HG02623 (cell line): ENCODE measurements at regions not wholly inside any gene's neighbourhood (a gene's known extent, or its start where the extent isn't known, plus 50 kb on each side); places are given as distances from the start of the nearest gene placed in this dataset.

Experiments
- ATAC-seq: cut with Tn5 transposase; IDR thresholded peaks from one replicate; pipeline ENCODE4 v1.9.1; 2021; ENCODE audit warnings: moderate library complexity; ENCODE audit not compliant: unreplicated experiment

- ATAC-seq: no peak
These were observed 107.4 kb upstream of the GRIK2 start for GRCh38 chr6:101286146-101286545.

DNA sequence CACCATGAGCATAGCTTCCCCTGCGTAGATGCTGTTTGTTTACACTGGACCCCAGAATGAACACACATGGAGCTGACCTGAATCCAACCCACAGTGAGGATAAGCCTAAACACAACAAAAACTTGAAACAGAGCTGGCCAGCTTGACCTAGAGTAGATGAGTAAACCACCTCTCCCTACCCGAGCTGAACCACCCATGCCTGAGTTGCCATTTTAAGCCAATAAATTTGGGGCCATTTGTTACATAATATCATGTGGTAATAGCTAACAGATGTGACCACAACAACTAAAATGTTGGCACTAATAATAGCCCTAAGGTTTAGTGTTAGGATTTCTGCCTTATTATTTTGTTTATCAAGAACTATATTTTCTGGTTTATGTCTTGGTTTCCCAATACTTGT is 103.2 kb upstream of the GRIK2 start:
- no peak for ATAC-seq

GRCh38 chr6:101294051-101294638 is 99.4 kb upstream of the GRIK2 start:
- no peak for ATAC-seq

DNA sequence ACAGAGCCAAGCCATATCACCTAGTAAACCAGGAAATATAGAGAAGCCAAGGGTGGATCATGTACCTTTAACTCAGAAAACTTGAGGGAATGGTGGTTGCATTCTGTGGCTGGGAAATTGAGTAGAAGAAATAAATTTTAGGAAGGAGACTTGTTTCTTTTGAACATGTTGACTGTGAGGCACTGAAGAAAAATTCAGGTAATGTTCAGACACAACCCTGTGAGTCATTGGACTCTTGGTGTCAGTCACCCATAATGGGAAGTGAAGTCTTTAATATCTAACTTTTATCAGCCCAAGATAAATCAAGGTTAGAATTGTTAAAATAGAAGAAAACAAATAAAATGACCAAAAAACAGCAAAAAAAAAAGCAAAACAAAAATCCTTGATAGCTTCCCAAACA is 98.8 kb upstream of the GRIK2 start:
- no peak for ATAC-seq

DNA sequence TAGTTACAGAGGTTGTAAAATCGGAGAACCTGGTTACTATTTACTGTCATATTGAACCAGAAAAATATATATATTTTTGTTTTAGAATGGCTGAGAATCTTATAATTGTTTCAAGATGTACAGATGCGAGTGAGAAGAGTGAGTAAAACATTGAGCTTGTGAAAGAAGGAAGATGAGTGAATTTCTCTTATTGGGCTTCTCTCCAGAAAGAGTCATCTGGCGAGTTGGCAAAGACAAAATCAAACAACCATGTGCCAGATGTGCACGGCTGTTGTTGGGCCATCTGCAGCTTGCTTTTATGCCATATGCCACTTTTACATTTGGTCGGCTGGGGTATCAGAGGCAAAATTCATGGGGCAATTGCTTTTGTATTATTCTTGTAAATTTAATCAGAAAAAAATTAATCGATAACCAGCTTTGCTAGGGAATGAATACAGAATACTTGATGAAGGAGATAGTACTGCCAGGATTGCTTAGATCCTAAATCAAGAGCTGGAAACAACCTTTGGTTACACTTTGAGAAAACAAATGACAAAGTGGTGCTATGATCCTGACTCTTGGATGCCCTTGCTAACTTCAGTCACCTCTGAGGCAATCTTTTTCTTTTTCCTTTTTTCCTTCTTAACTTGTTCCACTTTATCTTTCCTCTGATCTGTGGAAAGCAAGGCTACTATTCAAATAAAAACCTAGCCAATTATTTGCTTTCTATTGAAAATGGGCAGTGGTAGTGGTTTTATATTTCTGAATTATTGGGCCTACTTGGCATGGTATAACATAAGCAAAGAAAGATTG is 97.1 kb upstream of the GRIK2 start:
- no peak for ATAC-seq

GRCh38 chr6:101302593-101302992 is 90.9 kb upstream of the GRIK2 start:
- no peak for ATAC-seq

DNA sequence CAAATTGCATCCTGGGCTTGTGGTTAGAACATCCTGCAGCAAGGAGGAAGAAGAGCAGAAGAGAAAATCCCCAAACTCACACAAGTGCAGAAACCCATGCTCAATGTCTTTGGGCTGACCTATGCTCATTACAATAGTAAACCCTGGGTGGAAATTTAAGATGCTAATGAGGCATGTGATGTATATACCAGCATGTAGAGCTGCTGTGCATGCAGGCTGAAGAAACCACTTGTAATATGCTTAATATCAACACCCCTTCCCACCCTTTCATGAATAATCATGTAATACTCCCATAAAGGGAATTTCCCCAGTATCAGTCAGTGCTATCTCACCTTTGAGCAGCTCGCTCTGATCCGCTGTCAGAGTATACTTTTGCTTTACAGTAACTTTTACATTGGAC is 90.0 kb upstream of the GRIK2 start:
- ATAC-seq: no peak

GRCh38 chr6:101312652-101313051 is 80.9 kb upstream of the GRIK2 start:
- ATAC-seq: no peak

- no peak for ATAC-seq
These were observed 70.6 kb upstream of the GRIK2 start for GRCh38 chr6:101322921-101323320.

DNA sequence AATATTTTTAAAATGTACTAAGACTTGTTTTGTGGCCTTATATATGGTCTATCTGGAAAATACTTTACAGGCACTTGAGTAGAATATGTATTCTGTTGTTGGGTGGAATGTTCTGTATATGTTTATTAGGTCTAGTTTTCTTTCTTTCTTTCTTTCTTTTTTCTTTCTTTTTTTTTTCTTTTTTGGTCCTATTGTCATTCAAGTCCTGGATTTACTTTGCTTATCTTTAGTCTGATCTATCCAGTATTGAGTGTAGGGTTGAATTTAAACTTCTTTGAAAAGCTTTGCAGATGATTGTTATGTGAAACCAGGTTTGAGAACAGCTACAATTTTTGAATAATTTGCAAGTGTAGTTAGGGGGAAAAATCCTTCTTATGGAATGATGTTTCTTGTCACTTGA is 67.1 kb upstream of the GRIK2 start:
- no peak for ATAC-seq

- ATAC-seq: no peak
These were observed 51.6 kb upstream of the GRIK2 start for GRCh38 chr6:101341926-101342325.
